VCaP (cell line): ENCODE measurements at regions not wholly inside any gene's neighbourhood (a gene's known extent, or its start where the extent isn't known, plus 50 kb on each side); places are given as distances from the start of the nearest gene placed in this dataset.
A peak's percentile ranks its signal among the peaks of the same experiment; 100 is the strongest.

ENCODE experiments used
- H3K27ac ChIP-seq: fragments of 450-650 bp; 2 replicates; pipeline ENCODE4 v1.5.1; 2017
- CTCF ChIP-seq: fragments of 450-650 bp; conservative IDR thresholded peaks from 2 replicates; pipeline ENCODE4 v1.5.1; 2017; ENCODE audit warnings: mild to moderate bottlenecking, moderate library complexity

GRCh38 chr10:85542152-85542551 lies 824.4 kb downstream of the GRID1 start:
- H3K27ac ChIP-seq: no peak overlapping the region
- TF ChIP-seq CTCF: no peak

GRCh38 chr10:85542936-85543730 lies 823.5 kb downstream of the GRID1 start:
- TF ChIP-seq CTCF: no peak
- no peak overlapping the region for H3K27ac ChIP-seq

GRCh38 chr10:85544956-85545355 lies 821.6 kb downstream of the GRID1 start:
- TF ChIP-seq CTCF: no peak
- H3K27ac ChIP-seq: no peak overlapping the region

GRCh38 chr10:85545874-85546273 lies 820.7 kb downstream of the GRID1 start:
- TF ChIP-seq CTCF: no peak
- no peak overlapping the region for H3K27ac ChIP-seq

GRCh38 chr10:85547460-85548023 lies 819.1 kb downstream of the GRID1 start:
- H3K27ac ChIP-seq: no peak overlapping the region
- TF ChIP-seq CTCF: no peak

GRCh38 chr10:85548034-85548433 lies 818.6 kb downstream of the GRID1 start:
- no peak overlapping the region for H3K27ac ChIP-seq
- peak; percentile 77 for TF ChIP-seq CTCF
